ENCODE measurements at regions not wholly inside any gene's neighbourhood (a gene's known extent, or its start where the extent isn't known, plus 50 kb on each side); places are given as distances from the start of the nearest gene placed in this dataset.

DNA sequence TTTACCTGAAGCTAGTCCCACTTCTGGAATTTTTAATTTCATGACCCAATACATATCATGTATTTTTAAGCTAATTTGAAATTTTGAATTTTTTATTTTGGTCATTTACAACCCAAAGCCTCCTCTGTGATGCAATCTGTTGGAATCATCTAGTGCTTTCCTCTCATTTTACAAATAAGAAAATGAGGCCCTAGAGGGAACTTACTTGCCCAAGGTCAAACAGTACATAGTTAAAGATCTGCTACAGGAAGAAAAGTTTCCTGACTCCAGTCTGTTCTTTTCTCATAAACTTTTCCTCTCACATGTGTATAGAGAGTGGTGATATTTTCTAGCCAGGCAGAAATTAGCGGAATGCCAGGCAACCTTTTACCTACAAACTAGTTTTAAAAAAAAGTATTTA is 59.3 kb upstream of the DPT start:
- TF ChIP-seq CTCF (IDR thresholded peaks at IDR 0.05) (no peak), POLR2A (IDR thresholded peaks at IDR 0.05) (no peak), EP300 (IDR thresholded peaks at IDR 0.05) (no peak)

Measured in ovary (tissue), 3 donors.